Endometrium (tissue), 2 donors: ENCODE measurements at regions not wholly inside any gene's neighbourhood (a gene's known extent, or its start where the extent isn't known, plus 50 kb on each side); places are given as distances from the start of the nearest gene placed in this dataset.

Experiments
- FAIRE-seq: peaks from 2 replicates; lab custom pipeline; 2012; peaks lifted over from hg19 to GRCh38; lab: Jason Lieb, UNC
- donor health status: control.
- donor health status: control.

GRCh38 chr10:29120216-29120615 is 168.7 kb upstream of the LYZL1 start:
- FAIRE-seq = no peak

GRCh38 chr10:29124864-29125263 is 164.0 kb upstream of the LYZL1 start:
- no peak for FAIRE-seq

GRCh38 chr10:29127037-29127700 is 161.7 kb upstream of the LYZL1 start:
- FAIRE-seq = no peak

- FAIRE-seq = no peak
These were observed 161.1 kb upstream of the LYZL1 start for GRCh38 chr10:29127731-29128130.

- FAIRE-seq = no peak
These were observed 158.6 kb upstream of the LYZL1 start for GRCh38 chr10:29130190-29130673.

- no peak for FAIRE-seq
These were observed 156.8 kb upstream of the LYZL1 start for GRCh38 chr10:29131952-29132547.

GRCh38 chr10:29132551-29133111 is 156.2 kb upstream of the LYZL1 start:
- FAIRE-seq = no peak

- FAIRE-seq = no peak
These were observed 153.5 kb upstream of the LYZL1 start for GRCh38 chr10:29135337-29135736.

- FAIRE-seq = no peak
These were observed 152.5 kb upstream of the LYZL1 start for GRCh38 chr10:29136411-29136810.

GRCh38 chr10:29140151-29140550 is 148.7 kb upstream of the LYZL1 start:
- FAIRE-seq = no peak

- FAIRE-seq = no peak
These were observed 147.9 kb upstream of the LYZL1 start for GRCh38 chr10:29140991-29141390.

GRCh38 chr10:29141761-29142160 is 147.1 kb upstream of the LYZL1 start:
- no peak for FAIRE-seq

- no peak for FAIRE-seq
These were observed 146.2 kb upstream of the LYZL1 start for GRCh38 chr10:29142516-29143314.

- FAIRE-seq = no peak
These were observed 144.7 kb upstream of the LYZL1 start for GRCh38 chr10:29144126-29144525.

GRCh38 chr10:29146311-29147100 is 142.4 kb upstream of the LYZL1 start:
- no peak for FAIRE-seq

- no peak for FAIRE-seq
These were observed 138.9 kb upstream of the LYZL1 start for GRCh38 chr10:29150010-29150409.

GRCh38 chr10:29151005-29151404 is 137.9 kb upstream of the LYZL1 start:
- no peak for FAIRE-seq

- FAIRE-seq = no peak
These were observed 131.5 kb upstream of the LYZL1 start for GRCh38 chr10:29157321-29157720.

- no peak for FAIRE-seq
These were observed 130.8 kb upstream of the LYZL1 start for GRCh38 chr10:29158066-29158465.

- no peak for FAIRE-seq
These were observed 128.7 kb upstream of the LYZL1 start for GRCh38 chr10:29160150-29160617.

- no peak for FAIRE-seq
These were observed 125.1 kb upstream of the LYZL1 start for GRCh38 chr10:29163746-29164145.

GRCh38 chr10:29166713-29167112 is 122.2 kb upstream of the LYZL1 start:
- no peak for FAIRE-seq
